DND-41 (cell line): ENCODE measurements at regions not wholly inside any gene's neighbourhood (a gene's known extent, or its start where the extent isn't known, plus 50 kb on each side); places are given as distances from the start of the nearest gene placed in this dataset.

Experiments used
- ATAC-seq: fragments of 200-7000 bp; cut with Tn5 transposase; 3 replicates; pipeline ENCODE4 v1.9.1; 2021; ENCODE audit warnings: low read depth; ENCODE audit not compliant: insufficient read depth
- DNase-seq: peaks from one replicate; pipeline ENCODE4 v3.0.0-alpha.2; 2020
- H2AFZ ChIP-seq: 2 replicates; pipeline ENCODE4 v1.6.0; 2012; ENCODE audit warnings: low read depth, low read length
- H3K27ac ChIP-seq: 2 replicates; pipeline ENCODE4 v1.5.1; 2012; ENCODE audit warnings: low read length, inconsistent platforms
- H3K27me3 ChIP-seq: fragments of 200-600 bp; sonication (generic); 2 replicates; pipeline ENCODE4 v1.6.0; 2012; ENCODE audit warnings: low read length, mild to moderate bottlenecking, inconsistent platforms; ENCODE audit not compliant: insufficient read depth, poor library complexity
- H3K36me3 ChIP-seq: 2 replicates; pipeline ENCODE4 v1.5.1; 2012; ENCODE audit warnings: low read length, inconsistent platforms; ENCODE audit not compliant: insufficient read depth
- H3K4me1 ChIP-seq: 2 replicates; pipeline ENCODE4 v1.5.1; 2012; ENCODE audit warnings: mild to moderate bottlenecking, low read length; ENCODE audit not compliant: insufficient read depth
- H3K4me2 ChIP-seq: 2 replicates; pipeline ENCODE4 v1.6.0; 2012; ENCODE audit warnings: mild to moderate bottlenecking, moderate library complexity, low read length, inconsistent platforms; ENCODE audit not compliant: insufficient read depth
- H3K4me3 ChIP-seq, 2 experiments: fragments of 200-600 bp in 1 of 2; shearing (Covaris generic) in 1 of 2; 2 replicates each; pipeline ENCODE4 v1.5.1; 2012 to 2016; ENCODE audit warnings: inconsistent platforms in 2 of 2, low read length in 2 of 2, mild to moderate bottlenecking in 2 of 2, low read depth in 1 of 2, moderate library complexity in 1 of 2
- H3K79me2 ChIP-seq: 2 replicates; pipeline ENCODE4 v1.6.0; 2012; ENCODE audit warnings: low read length, inconsistent platforms; ENCODE audit not compliant: insufficient read depth
- H3K9ac ChIP-seq: 2 replicates; pipeline ENCODE4 v1.6.0; 2012; ENCODE audit warnings: low read depth, mild to moderate bottlenecking, inconsistent platforms, low read length, moderate library complexity
- H3K9me3 ChIP-seq: 2 replicates; pipeline ENCODE4 v1.5.1; 2012; ENCODE audit warnings: low read length, moderate library complexity, mild to moderate bottlenecking, inconsistent platforms; ENCODE audit not compliant: insufficient read depth, severe bottlenecking
- H4K20me1 ChIP-seq: 2 replicates; pipeline ENCODE4 v1.6.0; 2012; ENCODE audit warnings: low read length; ENCODE audit not compliant: insufficient read depth
- CTCF ChIP-seq: IDR thresholded peaks from 2 replicates; pipeline ENCODE4 v1.5.1; 2012; ENCODE audit warnings: borderline replicate concordance, low read length, moderate library complexity, mild to moderate bottlenecking; ENCODE audit not compliant: poor library complexity, severe bottlenecking; ENCODE audit errors: extremely low read depth
- EZH2 ChIP-seq: IDR thresholded peaks from 3 replicates; pipeline ENCODE4 v1.6.1; 2012; ENCODE audit warnings: borderline replicate concordance, low read depth, mild to moderate bottlenecking, moderate library complexity, low read length, inconsistent platforms; ENCODE audit not compliant: severe bottlenecking

DNA sequence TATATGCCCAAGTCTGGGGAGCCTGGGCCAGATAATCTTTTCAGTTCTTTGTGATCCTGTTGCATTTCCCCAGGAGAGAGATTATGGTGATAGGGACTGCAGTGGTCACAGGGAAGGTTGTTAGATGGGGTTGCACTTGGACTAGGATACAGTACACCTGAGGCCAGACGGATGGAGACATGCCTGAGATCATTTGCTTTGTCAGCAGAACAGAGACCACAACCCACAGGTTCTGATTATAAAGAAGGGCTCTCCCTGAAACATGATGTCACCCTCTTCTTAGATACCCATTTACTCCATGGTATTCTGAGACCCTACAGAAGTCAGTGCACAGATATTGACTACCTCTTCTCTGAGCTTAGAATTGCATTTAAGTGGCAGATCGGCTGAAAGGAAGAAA, 200.9 kb upstream of the IGF1 start:
- Histone ChIP-seq H3K4me2 (no peak overlapping the region), H3K27me3 (no peaks in the 10 kb centered on the region), H3K79me2 (no peaks in the 10 kb centered on the region), H3K4me3 (no peak overlapping the region), H2AFZ (no peak overlapping the region), H3K9me3 (no peaks in the 10 kb centered on the region), H3K4me1 (no peaks in the 10 kb centered on the region), H3K36me3 (no peaks in the 10 kb centered on the region), H3K9ac (no peak overlapping the region), H3K27ac (no peak overlapping the region), H4K20me1 (no peaks in the 10 kb centered on the region)
- no peak for ATAC-seq
- TF ChIP-seq EZH2 (no peak), CTCF (no peak)
- DNase-seq, result no peak

GRCh38 chr12:102680304-102680703, 199.9 kb upstream of the IGF1 start:
- H3K27me3 ChIP-seq, result no peaks in the 10 kb centered on the region
- DNase-seq (no peak), ATAC-seq (no peak)
- H4K20me1 ChIP-seq, result no peaks in the 10 kb centered on the region
- H3K4me3 ChIP-seq, result no peak overlapping the region
- H3K9me3 ChIP-seq, result no peaks in the 10 kb centered on the region
- H3K79me2 ChIP-seq, result no peaks in the 10 kb centered on the region
- no peaks in the 10 kb centered on the region for H3K4me1 ChIP-seq
- no peak overlapping the region for H3K4me2 ChIP-seq
- TF ChIP-seq CTCF, result no peak
- no peak for TF ChIP-seq EZH2
- no peak overlapping the region for H3K9ac ChIP-seq
- no peaks in the 10 kb centered on the region for H3K36me3 ChIP-seq
- H2AFZ ChIP-seq, result no peak overlapping the region
- H3K27ac ChIP-seq, result no peak overlapping the region

GRCh38 chr12:102676812-102677211, 196.4 kb upstream of the IGF1 start:
- Histone ChIP-seq H3K4me3 (no peak overlapping the region), H3K9ac (no peak overlapping the region), H3K79me2 (no peaks in the 10 kb centered on the region), H3K27ac (no peak overlapping the region), H3K27me3 (no peaks in the 10 kb centered on the region), H3K4me2 (no peak overlapping the region), H3K4me1 (no peaks in the 10 kb centered on the region), H3K36me3 (no peaks in the 10 kb centered on the region), H2AFZ (no peak overlapping the region), H3K9me3 (no peaks in the 10 kb centered on the region), H4K20me1 (no peaks in the 10 kb centered on the region)
- DNase-seq, result no peak
- no peak for ATAC-seq
- TF ChIP-seq EZH2, result no peak
- no peak for TF ChIP-seq CTCF

DNA sequence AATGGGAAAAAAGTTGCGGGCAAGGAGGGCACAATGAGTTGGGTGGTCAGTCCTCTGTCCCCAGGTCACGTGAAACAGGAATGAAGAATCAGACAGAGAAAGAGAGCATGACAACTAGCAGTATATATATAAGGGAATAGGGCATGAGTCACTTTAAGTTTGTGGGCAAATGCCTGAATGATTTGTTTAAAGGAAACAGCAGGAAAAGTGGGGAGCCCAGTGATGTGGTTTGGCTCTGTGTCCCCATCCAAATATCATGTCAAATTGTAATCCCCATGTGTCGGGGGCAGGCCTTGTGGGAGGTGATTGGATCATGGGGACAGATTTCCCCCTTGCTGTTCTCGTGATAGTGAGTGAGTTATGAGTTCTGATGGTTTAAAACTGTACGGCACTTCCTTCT, 195.3 kb upstream of the IGF1 start:
- H3K9me3 ChIP-seq, result no peaks in the 10 kb centered on the region
- no peak overlapping the region for H3K4me3 ChIP-seq
- no peaks in the 10 kb centered on the region for H3K36me3 ChIP-seq
- DNase-seq (no peak), ATAC-seq (no peak)
- H3K4me1 ChIP-seq, result no peaks in the 10 kb centered on the region
- H3K27ac ChIP-seq, result no peak overlapping the region
- H2AFZ ChIP-seq, result no peak overlapping the region
- H4K20me1 ChIP-seq, result no peaks in the 10 kb centered on the region
- H3K27me3 ChIP-seq, result no peaks in the 10 kb centered on the region
- no peaks in the 10 kb centered on the region for H3K79me2 ChIP-seq
- no peak overlapping the region for H3K4me2 ChIP-seq
- no peak for TF ChIP-seq EZH2
- no peak overlapping the region for H3K9ac ChIP-seq
